ENCODE measurements at regions not wholly inside any gene's neighbourhood (a gene's known extent, or its start where the extent isn't known, plus 50 kb on each side); places are given as distances from the start of the nearest gene placed in this dataset.

- Histone ChIP-seq H3K27me3 (ENCODE audit: insufficient read depth, low read length, poor library complexity) (peaks cover 5% of the 10 kb centered on the region), H3K4me2 (ENCODE audit: insufficient read depth, low read length) (no peak overlapping the region), H3K9ac (ENCODE audit: low read depth, low read length) (no peak overlapping the region), H3K4me1 (ENCODE audit: insufficient read depth, low read length) (peaks cover 10% of the 10 kb centered on the region), H3K79me2 (ENCODE audit: insufficient read depth, low read length) (no peaks in the 10 kb centered on the region), H3K27ac (ENCODE audit: low read length) (no peak overlapping the region), H3K36me3 (ENCODE audit: insufficient read depth, low read length) (no peaks in the 10 kb centered on the region), H3K9me3 (ENCODE audit: insufficient read depth, low read length, severe bottlenecking) (no peaks in the 10 kb centered on the region), H4K20me1 (ENCODE audit: insufficient read depth, low read length) (peaks cover 5% of the 10 kb centered on the region; the same call in 1 of the 2 replicates), H3K4me3 (ENCODE audit: low read depth in 1 of 2, low read length in 2 of 2) (no peak overlapping the region), H2AFZ (ENCODE audit: low read depth, low read length) (no peak overlapping the region)
- ATAC-seq (ENCODE audit: insufficient read depth, low read depth) (no peak), DNase-seq (no peak)
- TF ChIP-seq EZH2 (IDR thresholded peaks at IDR 0.05; ENCODE audit: borderline replicate concordance, low read depth, low read length, severe bottlenecking): no peak
- TF ChIP-seq, protein P1, sequence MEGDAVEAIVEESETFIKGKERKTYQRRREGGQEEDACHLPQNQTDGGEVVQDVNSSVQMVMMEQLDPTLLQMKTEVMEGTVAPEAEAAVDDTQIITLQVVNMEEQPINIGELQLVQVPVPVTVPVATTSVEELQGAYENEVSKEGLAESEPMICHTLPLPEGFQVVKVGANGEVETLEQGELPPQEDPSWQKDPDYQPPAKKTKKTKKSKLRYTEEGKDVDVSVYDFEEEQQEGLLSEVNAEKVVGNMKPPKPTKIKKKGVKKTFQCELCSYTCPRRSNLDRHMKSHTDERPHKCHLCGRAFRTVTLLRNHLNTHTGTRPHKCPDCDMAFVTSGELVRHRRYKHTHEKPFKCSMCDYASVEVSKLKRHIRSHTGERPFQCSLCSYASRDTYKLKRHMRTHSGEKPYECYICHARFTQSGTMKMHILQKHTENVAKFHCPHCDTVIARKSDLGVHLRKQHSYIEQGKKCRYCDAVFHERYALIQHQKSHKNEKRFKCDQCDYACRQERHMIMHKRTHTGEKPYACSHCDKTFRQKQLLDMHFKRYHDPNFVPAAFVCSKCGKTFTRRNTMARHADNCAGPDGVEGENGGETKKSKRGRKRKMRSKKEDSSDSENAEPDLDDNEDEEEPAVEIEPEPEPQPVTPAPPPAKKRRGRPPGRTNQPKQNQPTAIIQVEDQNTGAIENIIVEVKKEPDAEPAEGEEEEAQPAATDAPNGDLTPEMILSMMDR (IDR thresholded peaks at IDR 0.05; ENCODE audit: borderline replicate concordance, extremely low read depth, low read length, poor library complexity, severe bottlenecking): no peak
Measured at GRCh38 chr18:78676622-78677482, 302.8 kb upstream of the SALL3 start.

DNA sequence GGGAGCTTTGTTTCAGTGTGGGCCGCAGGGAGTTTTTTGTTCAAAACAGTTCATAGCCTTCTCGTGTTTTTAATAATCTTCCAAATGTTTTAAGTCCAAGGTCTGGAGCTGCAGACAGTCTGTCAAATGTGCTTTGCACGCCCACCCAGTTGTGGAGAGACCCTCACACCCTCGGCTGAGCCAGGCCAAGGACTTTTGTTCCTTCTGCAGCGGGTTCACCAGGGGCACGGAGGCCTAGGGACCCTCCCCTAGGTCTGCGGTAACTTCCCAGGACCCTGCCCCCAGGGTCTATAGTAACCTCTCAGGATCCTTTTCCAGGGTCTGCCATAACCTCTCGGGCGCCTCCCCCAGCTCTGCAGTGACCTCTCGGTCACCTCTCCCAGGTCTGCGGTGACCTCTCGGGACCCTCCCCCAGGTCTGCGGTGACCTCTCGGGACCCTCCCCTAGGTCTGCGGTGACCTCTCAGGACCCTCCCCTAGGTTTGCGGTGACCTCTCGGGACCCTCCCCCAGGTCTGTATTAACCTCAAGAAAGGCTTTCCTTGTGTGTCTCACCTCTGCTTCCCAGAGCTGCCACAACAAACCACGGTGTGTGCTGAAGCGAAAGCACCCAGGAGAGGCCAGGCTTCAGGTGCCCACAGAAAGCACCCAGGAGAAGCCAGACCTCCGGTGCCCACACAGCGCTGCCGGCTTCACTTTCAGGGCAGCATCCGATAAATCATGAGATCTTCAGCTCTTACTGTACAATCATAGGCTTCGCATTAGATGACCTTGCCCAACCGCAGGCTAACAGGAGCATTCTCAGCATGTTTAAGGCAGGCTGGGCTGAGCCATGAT is 301.9 kb upstream of the SALL3 start:
- Histone ChIP-seq H4K20me1 (ENCODE audit: insufficient read depth, low read length) (peaks cover 5% of the 10 kb centered on the region; the same call in 1 of the 2 replicates), H3K4me1 (ENCODE audit: insufficient read depth, low read length) (peaks cover 10% of the 10 kb centered on the region), H2AFZ (ENCODE audit: low read depth, low read length) (no peak overlapping the region), H3K9ac (ENCODE audit: low read depth, low read length) (no peak overlapping the region), H3K27me3 (ENCODE audit: insufficient read depth, low read length, poor library complexity) (peaks cover 5% of the 10 kb centered on the region), H3K79me2 (ENCODE audit: insufficient read depth, low read length) (no peaks in the 10 kb centered on the region), H3K4me3 (ENCODE audit: low read depth in 1 of 2, low read length in 2 of 2) (no peak overlapping the region), H3K36me3 (ENCODE audit: insufficient read depth, low read length) (no peaks in the 10 kb centered on the region), H3K9me3 (ENCODE audit: insufficient read depth, low read length, severe bottlenecking) (no peaks in the 10 kb centered on the region), H3K27ac (ENCODE audit: low read length) (no peak overlapping the region), H3K4me2 (ENCODE audit: insufficient read depth, low read length) (peak overlapping the region; percentile 27; the same call in 1 of the 2 replicates)
- DNase-seq: no peak
- TF ChIP-seq, protein P1 (IDR thresholded peaks at IDR 0.05; ENCODE audit: borderline replicate concordance, extremely low read depth, low read length, poor library complexity, severe bottlenecking): no peak
- no peak for TF ChIP-seq EZH2 (IDR thresholded peaks at IDR 0.05; ENCODE audit: borderline replicate concordance, low read depth, low read length, severe bottlenecking)
- ATAC-seq (ENCODE audit: insufficient read depth, low read depth): peak; percentile 48; the same call in 2 of the 3 replicates

GRCh38 chr18:78678318-78678695 is 301.3 kb upstream of the SALL3 start:
- H3K27ac ChIP-seq (ENCODE audit: low read length): no peak overlapping the region
- H3K4me1 ChIP-seq (ENCODE audit: insufficient read depth, low read length): peaks cover 10% of the 10 kb centered on the region
- peaks cover 5% of the 10 kb centered on the region; the same call in 1 of the 2 replicates for H4K20me1 ChIP-seq (ENCODE audit: insufficient read depth, low read length)
- no peaks in the 10 kb centered on the region for H3K36me3 ChIP-seq (ENCODE audit: insufficient read depth, low read length)
- DNase-seq (peak; percentile 73), ATAC-seq (ENCODE audit: insufficient read depth, low read depth) (peak; percentile 90)
- H3K79me2 ChIP-seq (ENCODE audit: insufficient read depth, low read length): no peaks in the 10 kb centered on the region
- peak overlapping the region; percentile 27; the same call in 1 of the 2 replicates for H3K4me2 ChIP-seq (ENCODE audit: insufficient read depth, low read length)
- H3K27me3 ChIP-seq (ENCODE audit: insufficient read depth, low read length, poor library complexity): peaks cover 5% of the 10 kb centered on the region
- H3K9ac ChIP-seq (ENCODE audit: low read depth, low read length): no peak overlapping the region
- no peaks in the 10 kb centered on the region for H3K9me3 ChIP-seq (ENCODE audit: insufficient read depth, low read length, severe bottlenecking)
- TF ChIP-seq, protein P1 (IDR thresholded peaks at IDR 0.05; ENCODE audit: borderline replicate concordance, extremely low read depth, low read length, poor library complexity, severe bottlenecking): no peak
- no peak for TF ChIP-seq EZH2 (IDR thresholded peaks at IDR 0.05; ENCODE audit: borderline replicate concordance, low read depth, low read length, severe bottlenecking)
- H3K4me3 ChIP-seq (ENCODE audit: low read depth in 1 of 2, low read length in 2 of 2): no peak overlapping the region
- no peak overlapping the region for H2AFZ ChIP-seq (ENCODE audit: low read depth, low read length)

Data from DND-41 (cell line).